LoVo (cell line): ENCODE measurements at regions not wholly inside any gene's neighbourhood (a gene's known extent, or its start where the extent isn't known, plus 50 kb on each side); places are given as distances from the start of the nearest gene placed in this dataset.
"Not testable (repeated sequence)": the region's sequence is repeated elsewhere in the genome, so short reads cannot be mapped to it uniquely, and the experiment has no call there.

Source experiments
- DNase-seq: peaks from one replicate; pipeline ENCODE4 v3.0.0-alpha.2; 2016; ENCODE audit warnings: low spot score

DNA sequence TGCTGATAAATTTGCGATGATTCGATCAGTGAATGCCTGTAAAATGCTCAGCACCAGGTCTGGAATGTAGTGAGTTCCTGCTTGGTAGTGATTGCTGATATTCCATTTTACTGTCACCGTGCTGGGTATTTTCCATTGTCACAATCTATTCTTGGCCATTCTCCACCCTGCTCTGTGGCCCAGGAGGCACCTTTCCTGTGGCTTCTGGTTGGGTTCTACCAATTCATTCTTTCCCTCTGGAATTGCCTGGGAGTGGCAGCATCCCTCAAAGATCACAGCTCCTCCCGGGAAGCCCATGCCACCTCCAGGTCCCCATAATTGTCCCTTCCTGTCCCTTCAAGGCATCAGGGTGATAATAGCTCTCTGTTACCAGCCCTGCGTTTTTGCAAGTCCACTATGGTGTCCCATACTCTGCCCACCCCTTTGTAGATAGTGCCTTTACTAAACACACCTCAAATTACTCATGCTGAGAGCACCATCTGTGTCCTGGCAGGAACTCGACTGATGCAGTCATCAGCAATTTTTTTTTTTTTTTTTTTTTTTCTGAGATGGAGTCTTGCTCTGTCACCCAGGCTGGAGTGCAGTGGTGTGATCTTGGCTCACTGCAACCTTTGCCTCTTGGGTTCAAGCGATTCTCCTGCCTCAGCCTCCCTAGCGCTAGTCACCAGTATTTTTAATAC lies 177.8 kb upstream of the PROK2 start:
- no peak for DNase-seq

DNA sequence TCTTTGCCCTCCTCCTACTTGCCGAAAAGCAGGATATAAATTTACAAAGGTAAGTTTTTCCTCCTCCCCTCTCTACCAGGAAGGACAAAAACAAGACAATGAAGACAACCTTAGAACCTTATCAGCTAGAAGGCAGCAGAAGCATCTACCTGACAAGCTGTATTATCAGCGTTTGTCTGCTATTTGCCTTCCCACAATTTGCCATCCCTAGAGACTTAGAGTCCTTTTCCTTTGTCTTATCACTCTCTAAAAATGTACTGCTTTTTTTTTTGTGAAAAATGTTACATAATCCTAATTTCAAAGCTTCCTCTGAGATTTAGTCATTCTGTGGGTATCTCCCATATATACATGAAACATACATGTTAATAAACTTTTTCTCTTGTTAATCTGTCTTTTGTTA lies 176.9 kb upstream of the PROK2 start:
- no peak for DNase-seq

DNA sequence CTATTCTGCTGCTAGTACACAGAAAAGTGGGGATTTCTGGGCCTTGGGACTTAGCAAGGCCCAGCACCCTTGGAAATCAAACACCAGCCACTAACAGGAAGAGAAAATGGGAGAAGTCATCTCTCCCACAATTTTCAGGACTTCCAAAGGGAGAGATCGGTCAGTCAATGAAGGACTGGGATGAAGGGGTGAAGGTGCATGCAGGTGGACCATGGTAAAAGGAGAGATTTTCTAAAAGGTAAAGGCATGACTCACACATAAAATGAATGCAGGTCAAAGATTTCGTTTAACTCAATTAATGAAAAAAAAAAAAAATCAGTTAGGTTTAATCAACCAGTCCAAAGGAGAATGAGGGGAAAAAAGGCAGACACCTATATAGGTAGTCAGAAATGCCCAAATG lies 176.4 kb upstream of the PROK2 start:
- DNase-seq, result no peak

DNA sequence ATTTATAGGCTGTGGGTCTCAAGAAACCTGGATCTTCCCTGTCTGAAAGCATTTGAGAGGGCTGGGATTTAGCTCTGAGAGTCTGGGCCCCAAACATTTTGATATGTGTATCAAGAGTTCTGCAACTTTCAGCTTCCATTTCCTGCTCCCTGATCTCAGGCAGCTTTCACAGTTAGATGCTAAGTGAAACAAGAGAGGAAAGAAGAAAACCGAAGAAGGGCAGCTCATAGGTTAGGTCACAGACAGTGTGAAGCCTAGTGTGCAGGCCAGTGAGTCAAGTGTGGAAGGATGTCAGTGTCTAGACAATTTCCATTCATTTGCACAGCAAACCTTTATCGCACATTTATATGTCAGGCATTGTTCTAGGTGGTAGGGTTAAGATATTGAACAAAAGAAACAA lies 173.6 kb upstream of the PROK2 start:
- DNase-seq, result no peak

DNA sequence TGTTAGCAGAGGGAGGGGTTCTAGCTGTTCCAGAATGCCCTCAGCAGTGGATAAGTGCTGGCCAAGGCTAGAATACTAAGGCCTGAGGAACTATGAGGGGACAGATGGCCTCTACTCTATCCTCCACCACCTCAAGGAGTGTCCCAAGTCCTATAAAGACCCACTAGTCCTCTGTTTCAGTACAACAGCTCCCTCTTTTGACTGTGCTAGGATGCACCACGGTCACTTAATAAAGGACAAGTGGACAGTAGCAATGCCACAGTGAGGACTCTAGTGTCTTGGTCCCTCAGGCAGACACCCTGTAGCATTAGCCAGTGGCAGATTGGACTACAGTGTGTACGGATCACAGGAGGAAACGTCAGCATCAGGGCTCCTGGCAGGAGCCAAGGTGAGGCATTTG lies 171.8 kb upstream of the PROK2 start:
- DNase-seq, result no peak

DNA sequence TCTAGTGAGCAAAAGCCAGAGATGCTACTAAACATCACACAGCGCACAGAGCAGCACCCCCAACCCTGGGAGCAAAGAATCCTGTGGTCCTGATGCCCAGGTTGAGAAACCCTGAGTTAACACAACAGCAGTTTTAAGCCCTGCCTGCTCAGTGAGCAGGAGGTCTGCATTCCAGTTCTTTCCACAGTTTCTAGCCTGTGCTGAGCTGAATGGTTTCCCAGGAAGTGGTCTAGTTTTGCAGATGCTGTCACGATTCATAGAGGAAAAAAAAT lies 171.1 kb upstream of the PROK2 start:
- no peak for DNase-seq

DNA sequence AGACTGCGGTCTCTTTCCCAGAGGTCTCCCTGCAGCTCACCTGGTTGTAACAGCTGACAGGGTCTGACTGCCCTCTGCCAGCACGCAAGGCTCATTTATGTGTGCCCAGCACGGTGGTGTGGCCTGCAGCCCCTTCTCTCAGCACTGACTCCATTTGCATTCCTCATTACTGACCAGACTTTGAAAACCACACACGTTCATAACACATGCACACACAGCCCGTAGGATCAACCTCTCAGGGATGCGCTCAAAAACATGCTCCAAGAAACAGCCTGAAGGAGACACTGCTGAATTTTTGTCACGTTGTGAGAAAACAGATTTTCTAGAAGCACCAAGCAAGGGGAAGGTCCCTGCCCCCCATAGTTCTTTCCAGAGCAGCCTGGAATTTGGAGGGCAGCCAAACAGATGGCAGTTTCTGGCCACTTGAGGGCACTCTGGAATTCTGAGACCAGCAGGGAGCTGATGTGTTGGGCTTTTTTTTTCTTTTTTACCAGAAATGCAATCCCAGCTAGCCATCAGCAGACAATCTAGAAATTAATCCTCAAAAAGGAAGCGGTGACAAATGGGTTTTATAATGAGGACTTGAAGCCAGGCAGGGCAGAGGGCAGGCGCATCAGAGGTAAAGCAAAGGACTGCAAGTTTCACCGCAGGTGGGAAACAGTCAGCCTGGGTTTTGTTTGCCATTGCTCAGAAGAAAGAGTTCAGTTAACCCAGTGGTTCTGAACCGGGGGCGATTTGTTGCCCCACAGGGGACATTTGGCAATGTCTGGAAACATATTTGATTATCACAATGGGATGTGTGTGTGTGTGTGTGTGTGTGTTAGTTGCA lies 170.5 kb upstream of the PROK2 start:
- DNase-seq, result peak; percentile 44

DNA sequence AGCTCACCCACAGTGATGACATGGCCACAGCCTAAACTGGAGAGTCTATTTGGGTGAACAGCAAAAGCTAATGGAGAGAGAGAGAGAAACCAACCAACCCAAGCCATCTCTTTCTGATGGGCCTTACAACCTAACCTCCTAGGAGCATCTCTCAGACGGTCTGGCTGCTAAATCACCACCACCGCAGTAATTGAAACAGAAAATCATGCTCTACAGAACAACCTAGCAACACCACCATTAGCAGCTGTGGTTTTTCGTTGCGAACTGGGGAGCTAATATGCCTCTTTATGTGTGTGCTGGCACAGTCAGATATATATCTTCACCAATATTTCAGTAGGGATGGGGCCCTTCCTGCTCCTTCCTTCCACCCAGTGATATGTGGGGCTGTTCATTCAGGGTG lies 166.9 kb upstream of the PROK2 start:
- DNase-seq, result no peak

DNA sequence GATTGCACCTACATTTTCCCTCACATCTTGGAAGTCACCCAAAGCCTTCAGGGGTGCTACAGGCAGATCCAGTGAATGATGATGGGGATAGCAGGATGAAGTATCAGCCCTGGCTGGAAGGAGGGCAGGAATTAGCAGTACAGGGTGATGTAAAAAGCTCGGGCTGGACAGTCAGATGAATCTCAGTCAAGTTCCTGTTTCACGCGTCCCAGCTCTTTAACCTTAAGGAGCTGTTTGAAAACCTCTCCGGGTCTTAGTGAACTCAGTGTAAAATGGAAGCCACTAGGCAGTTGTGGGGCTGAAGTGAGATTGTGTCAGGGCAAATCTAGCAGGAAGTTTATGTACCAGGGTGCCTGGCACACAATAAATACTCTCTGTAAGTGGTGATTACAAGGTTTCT lies 166.4 kb upstream of the PROK2 start:
- DNase-seq, result no peak

DNA sequence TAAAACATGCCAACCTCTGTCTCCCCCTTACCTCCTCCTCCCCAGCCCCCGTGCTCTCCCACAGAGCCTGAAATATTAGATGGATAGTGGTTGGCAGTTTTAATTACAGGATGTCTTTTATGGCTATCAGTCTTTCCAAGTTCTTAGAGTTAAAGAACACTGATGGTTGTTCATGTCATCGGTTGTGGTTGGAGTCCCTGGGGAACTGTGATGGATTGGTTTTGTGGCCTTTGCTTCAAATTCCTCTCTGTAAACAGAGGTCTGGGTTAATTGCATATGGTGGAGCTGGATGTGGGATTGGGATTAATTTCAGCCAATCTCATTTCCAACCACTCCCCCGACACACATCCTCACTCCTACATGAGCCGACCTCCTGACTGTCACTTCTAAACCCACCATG lies 164.5 kb upstream of the PROK2 start:
- no peak for DNase-seq

DNA sequence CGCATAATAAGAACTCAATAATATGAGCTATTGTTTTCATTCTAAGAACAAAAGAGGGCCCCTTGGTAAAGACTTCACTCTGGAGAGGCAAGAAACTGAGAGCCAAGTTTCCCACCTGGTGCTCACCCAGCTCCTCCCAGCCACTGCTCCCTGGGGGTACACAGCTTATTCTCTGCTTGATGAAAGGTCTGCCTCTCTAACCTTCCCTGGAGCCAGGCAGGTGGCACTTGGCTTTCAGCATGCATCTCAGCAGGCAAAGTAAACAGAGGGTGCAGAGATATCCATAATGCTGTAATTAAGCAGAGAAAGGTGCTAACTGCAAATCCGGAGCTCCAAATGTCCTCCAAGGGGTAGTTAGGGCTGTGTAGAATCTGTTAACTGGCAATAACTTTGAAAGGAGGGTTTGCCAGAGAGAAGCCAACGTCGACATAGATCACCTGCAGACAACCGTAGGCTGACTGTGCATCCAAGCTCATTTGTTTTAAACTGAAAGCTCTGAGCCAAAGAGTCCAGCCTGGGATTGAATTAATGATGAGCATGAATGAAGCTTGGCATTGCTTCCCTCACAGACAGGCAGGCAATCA lies 159.6 kb upstream of the PROK2 start:
- DNase-seq, result no peak

DNA sequence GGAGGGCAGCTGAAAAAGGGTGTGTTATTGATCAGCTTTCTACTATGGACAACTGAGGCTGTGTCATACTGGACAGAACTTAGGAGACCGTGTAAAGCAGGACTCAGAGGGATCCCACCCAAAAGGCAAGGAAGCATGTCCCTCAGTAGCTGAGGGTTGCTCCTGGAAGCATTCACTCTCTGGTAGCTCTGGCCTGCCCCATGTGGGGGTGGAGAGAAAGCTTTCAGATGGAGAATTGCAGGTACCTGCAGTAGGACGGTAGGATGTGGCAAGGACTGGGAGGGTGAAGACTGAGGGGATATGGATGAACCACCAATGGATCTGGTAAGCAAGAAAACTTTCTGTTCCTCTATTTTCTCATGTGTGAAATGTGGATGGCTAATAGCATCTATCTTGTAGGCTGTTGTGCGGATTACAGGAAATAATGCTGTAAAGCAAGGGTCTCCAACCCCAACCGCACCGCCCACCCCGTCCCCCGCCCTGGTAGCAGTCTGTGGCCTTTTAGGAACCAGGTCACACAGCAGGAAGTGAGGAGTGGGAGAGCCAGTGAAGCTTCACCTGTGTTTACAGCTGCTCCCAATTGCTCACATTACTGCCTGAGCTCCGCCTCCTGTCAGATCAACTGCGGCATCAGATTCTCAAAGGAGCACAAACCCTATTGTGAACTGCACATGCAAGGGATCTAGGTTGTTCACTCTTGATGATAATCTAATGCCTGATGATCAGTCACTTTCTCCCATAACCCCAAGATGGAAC lies 157.7 kb upstream of the PROK2 start:
- DNase-seq, result no peak

DNA sequence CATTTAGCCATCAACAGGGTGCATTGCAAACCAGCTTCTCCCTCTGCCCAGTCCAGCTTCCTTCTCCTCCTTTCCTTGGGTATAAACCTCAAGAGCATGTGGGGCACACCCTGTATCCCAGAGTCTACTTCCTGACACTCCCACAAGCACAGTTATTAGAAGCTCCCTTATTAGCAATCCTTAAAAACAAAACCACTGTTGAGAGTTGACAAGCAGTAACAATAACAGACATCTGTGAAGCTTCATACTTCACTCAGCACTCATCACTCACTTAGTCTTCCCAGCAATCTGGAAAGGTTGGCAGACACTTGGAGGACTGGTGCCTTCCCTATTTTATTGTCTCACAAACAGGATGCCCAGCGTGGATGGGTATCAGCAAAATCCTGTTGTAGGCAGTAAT lies 155.5 kb upstream of the PROK2 start:
- DNase-seq, result no peak

DNA sequence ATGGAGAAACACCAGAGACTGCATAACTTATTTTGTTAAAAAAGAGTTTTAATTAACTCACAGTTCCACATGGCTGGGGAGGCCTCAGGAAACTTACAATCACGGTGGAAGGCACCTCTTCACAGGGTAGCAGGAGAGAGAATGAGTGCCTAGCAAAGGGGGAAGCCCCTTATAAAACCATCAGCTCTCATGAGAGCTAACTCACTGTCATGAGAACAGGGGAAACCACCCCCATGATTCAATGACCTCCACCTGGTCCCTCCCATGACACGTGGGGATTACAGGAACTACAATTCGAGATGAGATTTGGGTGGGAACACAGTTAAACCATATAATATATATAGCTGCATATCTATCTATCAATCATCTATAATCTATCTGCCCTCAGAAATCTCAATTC lies 153.1 kb upstream of the PROK2 start:
- DNase-seq, result not testable (repeated sequence)

DNA sequence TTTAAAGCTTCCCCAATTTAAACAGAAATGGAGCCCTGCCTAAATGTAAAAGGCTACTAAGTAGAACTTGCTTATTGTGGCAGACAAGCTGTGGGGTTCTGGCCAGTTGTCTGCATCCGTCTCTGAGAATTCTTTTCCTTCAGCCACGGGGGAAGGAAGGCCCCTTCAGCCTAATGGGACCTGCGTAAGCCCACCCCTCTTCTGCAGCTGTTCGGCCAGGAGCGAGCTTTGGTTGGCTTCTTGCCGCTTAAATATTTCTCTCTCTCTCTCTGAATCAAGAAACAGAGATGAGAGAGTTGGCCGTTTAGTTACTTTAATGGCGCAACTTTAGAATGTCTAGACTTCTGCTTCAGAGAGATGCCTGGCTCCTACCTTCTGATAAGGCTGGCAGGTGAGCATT lies 151.7 kb upstream of the PROK2 start:
- DNase-seq, result no peak

DNA sequence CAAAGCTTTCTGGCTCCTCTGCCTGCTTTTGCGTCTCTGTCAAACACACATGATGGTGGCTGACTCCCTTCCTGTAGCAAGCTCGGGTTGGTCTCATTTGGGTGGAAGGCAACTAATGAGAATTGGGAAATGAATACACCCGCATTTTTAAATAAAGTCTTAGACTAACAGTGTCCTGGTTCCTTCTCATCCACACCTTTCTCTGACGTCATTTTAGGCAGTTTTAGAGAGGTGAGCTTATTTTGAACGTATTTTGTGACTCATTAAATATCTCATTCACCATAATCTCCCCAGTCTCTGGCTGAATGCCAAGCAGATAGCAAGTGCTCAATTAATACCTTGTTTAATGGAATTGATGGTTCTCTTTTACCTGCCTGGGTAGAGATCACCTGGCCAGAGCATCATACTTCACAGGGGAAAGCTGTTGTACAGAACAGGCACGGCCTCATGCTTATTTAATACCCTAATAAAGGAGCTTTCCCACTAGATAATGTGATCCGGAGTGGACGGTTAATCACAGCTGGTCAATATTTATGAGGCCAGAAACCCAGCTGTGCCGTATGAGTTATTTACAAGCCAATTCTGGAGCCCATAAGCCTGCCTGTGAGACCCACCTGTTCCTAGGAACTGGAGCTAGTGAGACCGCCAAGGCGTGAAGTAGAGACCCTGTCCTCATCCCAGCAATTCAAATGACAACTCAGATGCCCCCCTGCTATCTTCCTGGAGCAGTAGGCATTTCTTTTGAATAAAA lies 149.7 kb upstream of the PROK2 start:
- no peak for DNase-seq

DNA sequence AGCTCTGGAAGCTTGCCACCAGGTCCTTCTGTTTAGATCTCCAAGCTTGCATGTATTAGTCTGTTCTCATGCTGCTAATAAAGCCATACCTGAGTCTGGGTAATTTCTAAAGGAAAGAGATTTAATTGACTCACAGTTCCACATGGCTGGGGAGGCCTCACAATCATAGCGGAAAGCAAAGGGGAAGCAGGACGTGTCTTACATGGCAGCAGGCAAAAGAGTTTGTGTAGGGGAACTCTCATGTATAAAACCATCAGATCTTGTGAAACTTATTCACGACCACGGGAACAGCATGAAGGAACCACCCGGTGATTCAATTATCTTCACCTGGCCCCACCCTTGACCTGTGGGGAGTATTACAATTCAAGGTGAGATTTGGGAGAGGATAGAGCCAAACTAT lies 147.0 kb upstream of the PROK2 start:
- DNase-seq, result no peak

DNA sequence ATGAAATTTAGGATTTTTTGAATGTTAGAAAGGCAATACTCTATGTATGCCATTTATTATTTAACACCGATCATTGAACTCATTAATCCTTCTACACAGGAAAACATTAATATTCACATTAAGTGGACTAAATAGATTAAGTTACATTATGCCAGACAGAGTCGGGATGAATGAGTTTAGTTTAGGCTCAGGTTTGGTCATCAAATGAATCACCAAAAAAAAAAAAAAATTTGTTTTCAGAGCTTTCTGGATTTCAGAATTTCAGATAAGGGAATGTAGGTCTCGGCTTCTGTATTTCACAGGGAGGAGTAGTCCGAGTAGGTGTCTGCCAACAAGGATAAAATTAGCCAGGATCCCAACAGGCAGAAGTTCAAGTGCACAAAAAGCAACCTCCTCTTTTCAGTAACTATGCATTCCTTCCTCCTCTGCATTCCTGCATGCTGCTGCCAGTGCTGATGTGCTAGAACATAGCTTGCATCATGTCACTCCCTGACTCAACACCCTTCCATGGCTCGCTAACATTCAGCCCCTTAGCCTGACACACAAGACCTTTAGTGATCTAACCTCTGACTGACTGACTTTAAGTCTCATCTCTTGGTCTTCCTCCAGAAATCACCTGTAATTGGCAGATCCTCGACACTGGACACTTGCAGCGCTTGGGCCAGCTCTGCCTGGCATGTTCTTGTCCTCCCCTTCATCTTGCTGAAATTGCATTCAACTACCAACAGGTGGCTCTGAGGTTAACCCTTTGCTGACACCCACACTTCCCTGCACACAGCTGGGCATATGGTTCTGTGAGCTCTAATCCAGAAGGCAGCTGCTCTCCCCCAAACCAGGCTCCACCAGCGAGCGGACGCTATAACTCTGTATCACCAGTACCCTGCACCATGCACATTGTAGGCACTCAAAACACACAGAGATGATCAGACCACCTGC lies 145.4 kb upstream of the PROK2 start:
- no peak for DNase-seq

DNA sequence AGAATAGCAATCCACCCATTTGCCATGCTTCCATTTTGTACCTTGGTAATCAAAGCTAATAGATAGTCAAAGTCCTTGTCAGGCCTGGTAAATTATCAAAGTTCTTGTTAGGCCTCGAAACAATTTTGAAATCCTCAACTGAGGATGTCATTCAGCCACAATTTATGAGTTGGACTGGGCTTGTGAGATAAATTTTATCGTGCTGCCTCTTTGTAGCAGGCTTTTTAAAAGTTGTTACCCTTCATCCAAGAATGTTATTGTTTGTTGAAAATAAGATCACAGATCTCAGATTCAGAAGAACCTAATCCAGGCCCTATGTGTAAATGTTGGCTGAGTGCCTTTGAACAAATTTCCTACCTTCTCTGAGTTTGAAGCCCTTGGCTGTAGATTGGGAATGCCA lies 143.3 kb upstream of the PROK2 start:
- DNase-seq, result no peak

DNA sequence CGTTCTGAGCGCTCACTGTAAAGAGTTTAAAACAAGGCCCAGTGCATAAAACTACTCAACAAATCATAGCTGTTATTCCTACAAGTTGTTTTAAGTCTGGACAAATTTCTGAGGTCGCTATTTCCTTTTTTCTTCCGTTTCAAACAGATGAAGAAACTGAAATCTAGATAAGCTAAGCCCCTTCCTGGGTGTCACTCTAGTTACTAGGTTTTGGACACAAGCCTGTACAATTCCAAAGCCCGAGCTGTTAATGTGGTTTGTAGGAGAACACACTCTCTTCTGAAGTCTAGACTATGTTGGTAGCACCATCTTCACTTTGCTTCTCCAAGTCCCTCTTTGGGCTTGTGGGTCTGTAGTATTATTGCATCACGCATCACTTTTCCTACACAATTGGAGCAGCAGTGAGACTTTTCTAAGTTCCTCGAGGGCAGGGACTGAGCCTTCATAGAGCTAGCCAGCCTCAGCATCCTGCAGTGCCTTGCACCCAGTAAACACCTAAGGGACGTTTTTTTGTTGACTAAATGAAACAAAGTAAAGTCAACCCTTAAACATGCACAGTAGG lies 142.6 kb upstream of the PROK2 start:
- no peak for DNase-seq

DNA sequence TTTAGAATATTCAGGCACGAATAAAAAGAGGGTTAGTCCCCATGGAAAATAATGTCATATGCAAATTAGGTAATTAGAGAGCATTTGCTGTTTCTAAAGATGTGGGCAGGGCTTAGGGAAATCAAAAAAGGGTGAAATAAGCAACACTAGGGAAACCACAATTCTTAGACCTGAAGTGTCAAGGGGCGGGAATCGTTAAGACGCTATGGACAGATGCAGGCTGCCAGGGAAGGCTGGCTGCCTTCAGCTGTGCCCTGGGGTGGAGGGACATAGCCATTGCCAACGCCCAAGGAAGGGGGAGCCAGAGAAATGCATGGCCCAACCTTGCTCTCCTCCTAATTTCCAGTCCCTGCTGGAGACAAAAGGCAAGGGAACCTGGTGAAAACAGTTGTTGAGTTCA lies 141.7 kb upstream of the PROK2 start:
- DNase-seq, result no peak
